Subcutaneous abdominal adipose tissue (tissue), 5 donors: ENCODE measurements at regions not wholly inside any gene's neighbourhood (a gene's known extent, or its start where the extent isn't known, plus 50 kb on each side); places are given as distances from the start of the nearest gene placed in this dataset.
"Not testable (repeated sequence)": the region's sequence is repeated elsewhere in the genome, so short reads cannot be mapped to it uniquely, and the experiment has no call there.

ENCODE experiments used
- H3K27ac ChIP-seq: one replicate; pipeline ENCODE4 v1.7.0; 2013; ENCODE audit warnings: low read depth, mild to moderate bottlenecking, inconsistent platforms, low read length, moderate library complexity
- H3K27me3 ChIP-seq, 5 donors: one replicate each; pipeline ENCODE4 v1.7.0; 2013; ENCODE audit warnings: low read length in 5 of 5, inconsistent platforms in 1 of 5; ENCODE audit not compliant: control insufficient read depth in 5 of 5, insufficient read depth in 4 of 5
- H3K36me3 ChIP-seq, 5 donors: one replicate each; pipeline ENCODE4 v1.7.0; 2013; ENCODE audit warnings: low read length in 5 of 5; ENCODE audit not compliant: control insufficient read depth in 5 of 5, insufficient read depth in 5 of 5
- H3K4me1 ChIP-seq, 5 donors: one replicate each; pipeline ENCODE4 v1.7.0; 2013; ENCODE audit warnings: low read length in 5 of 5, mild to moderate bottlenecking in 3 of 5, moderate library complexity in 1 of 5; ENCODE audit not compliant: control insufficient read depth in 5 of 5, insufficient read depth in 5 of 5
- H3K4me3 ChIP-seq, 5 donors: one replicate each; pipeline ENCODE4 v1.7.0; 2013; ENCODE audit warnings: low read length in 5 of 5, low read depth in 1 of 5
- H3K9ac ChIP-seq, 5 donors: one replicate each; pipeline ENCODE4 v1.7.0; 2013; ENCODE audit warnings: low read length in 5 of 5, mild to moderate bottlenecking in 4 of 5, moderate library complexity in 3 of 5
- H3K9me3 ChIP-seq, 5 donors: one replicate each; pipeline ENCODE4 v1.7.0; 2013; ENCODE audit warnings: low read length in 5 of 5; ENCODE audit not compliant: control insufficient read depth in 5 of 5
- donor health status: healthy.
- donor health status: healthy.
- donor health status: healthy.
- donor health status: healthy.
- donor health status: healthy.

DNA sequence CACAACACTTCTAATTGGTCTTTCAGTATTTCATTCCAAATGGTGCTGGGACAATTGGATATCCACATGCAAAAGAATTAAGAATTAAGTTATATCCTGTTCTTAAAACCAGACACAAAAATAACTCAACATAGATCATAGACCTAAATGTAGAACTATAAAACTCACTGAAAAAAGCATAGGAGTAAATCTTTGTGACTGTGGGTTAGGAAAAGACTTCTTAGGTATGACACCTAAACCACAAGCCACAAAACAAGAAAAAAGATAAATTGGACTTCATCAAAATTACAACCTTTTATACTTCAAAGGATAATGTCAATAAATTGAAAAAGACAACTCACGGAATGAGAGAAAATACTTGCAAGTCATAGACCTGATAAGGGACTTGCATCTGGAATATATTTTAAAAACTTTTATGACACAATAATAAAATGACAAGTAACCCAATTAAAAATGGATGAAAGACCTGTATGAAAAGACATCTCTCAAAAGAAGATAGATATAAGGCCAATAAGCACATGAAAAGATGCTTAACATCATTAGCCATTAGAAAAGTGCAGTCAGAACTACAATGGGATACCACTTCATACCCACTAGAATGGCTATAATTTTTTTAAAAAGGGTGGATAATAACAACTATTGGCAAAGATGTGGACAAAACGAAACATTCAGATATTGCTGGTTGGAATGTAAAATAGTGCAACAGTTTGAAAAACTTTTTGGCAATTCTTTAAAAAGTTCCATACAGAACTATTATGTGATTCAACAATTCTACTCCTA, 72.5 kb upstream of the SLC38A4 start:
- H3K4me3 ChIP-seq: no peak overlapping the region

DNA sequence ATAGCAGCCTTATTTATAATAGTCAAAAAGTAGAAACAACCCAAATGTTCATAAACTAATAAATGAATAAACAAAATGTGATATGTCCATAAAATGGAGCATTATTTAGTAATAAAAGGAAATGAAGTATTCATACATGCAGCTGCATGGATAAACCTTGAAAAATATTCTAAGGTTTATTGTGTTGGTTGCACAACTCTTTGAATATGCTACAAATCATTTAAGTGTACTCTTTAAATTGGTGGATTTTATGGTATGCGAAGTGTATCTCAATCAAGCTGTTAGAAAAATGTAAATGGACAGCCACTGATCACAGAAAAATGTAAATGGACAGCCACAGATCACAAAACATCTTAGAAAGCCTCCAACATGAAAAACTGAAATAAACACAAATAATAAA, 73.2 kb upstream of the SLC38A4 start:
- Histone ChIP-seq H3K4me1 (no peaks in the 10 kb centered on the region), H3K36me3 (no peaks in the 10 kb centered on the region), H3K9ac (no peak overlapping the region), H3K27ac (no peak overlapping the region), H3K27me3 (no peaks in the 10 kb centered on the region), H3K9me3 (peaks cover 0 to 3% (median 0%) of the 10 kb centered on the region in 5 donors), H3K4me3 (no peak overlapping the region)

More for the DNA sequence above, 72.5 kb upstream of the SLC38A4 start:
- H3K27me3 ChIP-seq: no peaks in the 10 kb centered on the region
- no peaks in the 10 kb centered on the region for H3K36me3 ChIP-seq
- H3K9me3 ChIP-seq: peaks cover 0 to 3% (median 0%) of the 10 kb centered on the region in 5 donors
- H3K4me1 ChIP-seq: no peaks in the 10 kb centered on the region
- no peak overlapping the region for H3K27ac ChIP-seq
- no peak overlapping the region for H3K9ac ChIP-seq

DNA sequence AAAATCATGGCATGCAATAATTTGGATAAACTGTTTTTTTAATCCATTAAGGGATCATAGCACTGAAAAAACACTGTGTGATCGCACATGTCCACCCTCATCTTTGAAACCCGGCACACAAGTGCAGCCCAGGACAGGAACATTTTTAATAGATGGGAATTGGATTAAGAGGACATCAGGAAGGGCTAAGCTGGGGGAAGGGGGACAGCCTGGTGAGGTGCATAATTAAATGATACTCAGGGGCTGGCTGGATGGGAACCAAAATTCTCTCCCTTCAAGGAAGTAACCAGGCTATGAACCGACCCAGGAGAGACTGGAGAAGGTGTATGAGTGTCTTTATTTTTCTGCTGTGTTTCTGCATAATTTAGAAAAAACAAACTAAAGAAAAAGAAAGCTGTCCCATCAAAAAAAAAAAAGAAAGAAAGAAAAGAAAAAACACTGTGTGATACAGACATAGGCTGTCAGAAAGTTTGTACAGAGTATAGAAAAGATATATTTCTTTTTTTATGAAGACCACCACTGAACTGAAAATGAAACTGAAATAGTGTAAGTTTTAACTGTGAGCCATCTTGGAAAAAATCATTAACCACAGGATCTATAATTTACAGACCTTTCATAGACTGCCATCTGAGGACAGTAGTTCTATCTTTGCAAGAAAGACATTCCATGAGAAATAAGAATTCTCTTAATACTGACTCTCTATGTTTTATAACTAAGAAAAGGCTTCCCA, 75.1 kb upstream of the SLC38A4 start:
- H3K4me3 ChIP-seq: no peak overlapping the region
- no peaks in the 10 kb centered on the region for H3K4me1 ChIP-seq
- peaks cover 0 to 3% (median 0%) of the 10 kb centered on the region in 5 donors for H3K9me3 ChIP-seq
- no peak overlapping the region for H3K9ac ChIP-seq
- no peaks in the 10 kb centered on the region for H3K36me3 ChIP-seq
- H3K27ac ChIP-seq: no peak overlapping the region
- no peaks in the 10 kb centered on the region for H3K27me3 ChIP-seq

DNA sequence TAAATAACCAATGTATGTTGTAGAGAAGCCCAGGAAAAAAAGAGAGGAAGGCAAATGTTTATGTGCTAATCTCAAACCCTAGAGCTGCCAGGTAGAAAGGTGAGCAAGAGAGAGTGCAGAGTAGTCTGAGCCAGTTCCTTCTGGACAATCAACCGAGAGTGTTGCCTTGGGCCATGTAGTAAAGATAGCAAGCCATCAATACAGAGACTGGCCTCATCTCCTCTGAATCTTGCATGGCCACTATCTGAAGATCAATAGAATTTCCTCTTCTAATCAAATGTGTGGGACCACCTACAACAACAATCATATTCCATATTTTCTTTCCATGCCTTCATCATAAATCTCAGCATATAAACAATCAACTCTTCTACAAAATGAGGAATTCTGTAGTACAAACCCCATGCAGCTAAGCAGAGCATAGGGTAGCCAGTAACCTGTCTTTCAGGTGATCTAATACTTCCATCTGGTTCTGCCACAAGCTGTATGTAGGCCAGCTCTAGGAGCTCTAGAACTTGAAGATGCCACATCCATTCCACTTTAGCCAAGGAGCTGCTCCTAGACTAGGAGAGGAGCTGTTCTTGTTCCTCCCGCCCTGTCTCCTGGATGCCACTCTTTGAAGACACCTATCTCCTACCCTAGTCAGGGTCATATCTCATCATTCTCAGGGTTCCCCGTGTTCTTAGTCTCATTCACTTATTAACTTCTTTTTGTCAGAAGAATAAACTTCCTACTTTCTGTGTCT, 75.8 kb upstream of the SLC38A4 start:
- Histone ChIP-seq H3K4me1 (no peaks in the 10 kb centered on the region), H3K4me3 (no peak overlapping the region), H3K36me3 (no peaks in the 10 kb centered on the region), H3K9me3 (peaks cover 0 to 3% (median 0%) of the 10 kb centered on the region in 5 donors), H3K27me3 (no peaks in the 10 kb centered on the region), H3K27ac (no peak overlapping the region), H3K9ac (no peak overlapping the region)

DNA sequence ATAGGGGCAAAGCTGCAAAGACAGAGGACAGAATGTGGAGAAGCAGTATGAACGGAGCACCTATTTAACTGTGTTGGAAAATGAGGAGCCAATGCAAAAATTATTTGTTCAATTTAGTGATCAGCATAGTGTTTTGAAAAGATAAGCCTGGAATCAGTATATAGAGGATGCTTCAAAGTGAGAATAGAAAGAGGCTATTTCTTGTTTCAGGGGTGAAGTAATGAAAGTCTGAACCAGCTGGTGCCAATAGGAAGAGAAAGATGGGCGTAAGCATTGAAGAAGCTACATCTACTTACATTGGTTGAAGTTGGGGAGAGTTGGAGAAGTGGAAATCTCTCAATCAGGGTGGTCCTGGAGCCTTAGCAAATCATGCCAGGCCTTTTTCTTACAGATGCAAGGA, 77.3 kb upstream of the SLC38A4 start:
- Histone ChIP-seq H3K9ac (no peak overlapping the region), H3K27me3 (no peaks in the 10 kb centered on the region), H3K4me1 (no peaks in the 10 kb centered on the region), H3K27ac (no peak overlapping the region), H3K4me3 (no peak overlapping the region), H3K36me3 (no peaks in the 10 kb centered on the region), H3K9me3 (no peaks in the 10 kb centered on the region)

DNA sequence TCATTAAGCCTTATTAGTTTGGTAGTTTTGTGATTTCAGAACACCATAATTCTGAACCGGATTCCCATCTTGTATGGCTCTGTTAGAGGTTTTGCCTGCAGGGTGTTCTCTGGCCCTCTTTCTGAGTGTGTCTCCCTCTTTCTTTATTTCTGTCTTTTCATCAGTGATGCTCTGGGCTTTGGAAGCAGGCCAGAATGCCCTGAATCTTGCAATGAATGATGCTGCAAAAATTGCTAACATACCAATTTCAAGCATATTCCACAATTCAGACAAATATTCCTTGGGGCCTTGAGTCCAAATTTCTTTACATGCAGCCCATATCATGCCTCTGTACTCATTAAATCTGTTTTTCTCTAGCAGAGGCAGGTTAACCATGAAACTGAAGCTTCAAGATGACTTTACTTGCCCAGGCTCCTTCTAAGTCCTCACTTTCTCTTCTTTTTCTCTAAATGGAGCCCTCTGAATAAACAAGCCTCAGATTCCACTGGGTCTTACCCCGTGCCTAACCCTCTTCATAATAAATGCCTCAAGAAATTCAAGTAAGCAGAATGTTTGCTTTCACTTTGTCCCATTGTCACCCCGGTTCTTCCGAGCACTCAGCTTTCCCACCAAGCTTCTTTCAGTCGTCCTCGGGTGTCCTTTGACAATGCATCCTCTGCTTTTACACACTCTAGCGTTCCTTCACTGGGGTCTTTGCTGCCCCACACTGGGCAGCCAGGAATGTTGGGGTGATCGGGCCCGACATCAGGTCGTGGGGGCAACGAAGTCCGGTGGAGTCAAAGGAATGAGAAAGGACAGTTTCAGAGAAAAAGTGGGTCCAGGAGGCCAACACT, 78.8 kb upstream of the SLC38A4 start:
- H3K4me1 ChIP-seq: no peaks in the 10 kb centered on the region
- no peaks in the 10 kb centered on the region for H3K36me3 ChIP-seq
- H3K4me3 ChIP-seq: no peak overlapping the region
- H3K27ac ChIP-seq: no peak overlapping the region
- H3K9me3 ChIP-seq: peaks cover 0 to 2% (median 0%) of the 10 kb centered on the region in 5 donors
- no peaks in the 10 kb centered on the region for H3K27me3 ChIP-seq
- no peak overlapping the region for H3K9ac ChIP-seq

GRCh38 chr12:46905239-46905627, 79.4 kb upstream of the SLC38A4 start:
- H3K9me3 ChIP-seq, H3K4me3 ChIP-seq, H3K27me3 ChIP-seq, H3K36me3 ChIP-seq, H3K9ac ChIP-seq, H3K27ac ChIP-seq, H3K4me1 ChIP-seq: not testable (repeated sequence)

DNA sequence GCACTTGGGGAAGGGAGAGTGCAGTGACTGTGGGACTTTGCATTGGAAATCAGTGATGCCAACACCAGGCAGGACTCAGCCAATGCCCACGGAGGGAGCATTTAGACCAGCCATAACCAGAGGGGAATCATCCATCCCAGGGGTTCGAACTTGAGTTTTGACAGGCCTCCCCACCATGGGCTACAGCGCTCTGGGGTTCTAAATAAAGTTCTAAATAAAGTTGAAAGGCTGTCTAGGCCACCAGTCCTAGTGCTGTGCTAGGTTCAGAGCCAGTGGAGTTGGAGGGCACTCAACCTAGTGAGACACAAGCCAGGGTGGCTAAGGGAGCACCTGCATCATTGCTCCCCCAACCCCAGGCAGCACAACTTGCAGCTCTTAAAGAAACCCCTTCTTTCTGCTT, 82.0 kb upstream of the SLC38A4 start:
- H3K27me3 ChIP-seq: no peaks in the 10 kb centered on the region

GRCh38 chr12:46908236-46908935, 82.6 kb upstream of the SLC38A4 start:
- Histone ChIP-seq H3K36me3 (no peaks in the 10 kb centered on the region), H3K4me1 (no peaks in the 10 kb centered on the region), H3K9me3 (peaks cover 0 to 16% (median 7%) of the 10 kb centered on the region in 5 donors), H3K9ac (no peak overlapping the region), H3K27ac (no peak overlapping the region), H3K4me3 (no peak overlapping the region), H3K27me3 (no peaks in the 10 kb centered on the region)

More for the DNA sequence above, 82.0 kb upstream of the SLC38A4 start:
- no peak overlapping the region for H3K4me3 ChIP-seq
- H3K9ac ChIP-seq: no peak overlapping the region
- H3K36me3 ChIP-seq: no peaks in the 10 kb centered on the region
- no peaks in the 10 kb centered on the region for H3K4me1 ChIP-seq
- H3K27ac ChIP-seq: no peak overlapping the region
- H3K9me3 ChIP-seq: peaks cover 0 to 14% (median 7%) of the 10 kb centered on the region in 5 donors
